HepG2 (cell line): ENCODE measurements at regions not wholly inside any gene's neighbourhood (a gene's known extent, or its start where the extent isn't known, plus 50 kb on each side); places are given as distances from the start of the nearest gene placed in this dataset.

Source experiments
- ATAC-seq: fragments of 200-7000 bp; cut with Tn5 transposase; 3 replicates; pipeline ENCODE4 v1.9.1; 2020; ENCODE audit warnings: mild to moderate bottlenecking, moderate library complexity
- BruUV-seq: library from RNA; stranded (reverse); fragments of 400-500 nt; replicated peaks from 2 replicates; lab custom pipeline; 2021; lab: Mats Ljungman, UMichigan
- CTCF ChIA-PET: fragments of 300-600 bp; formaldehyde crosslinking; extraction: SDS; loops from one replicate; lab custom pipeline; 2021; ENCODE audit warnings: low total read pairs, inconsistent platforms, low intra/inter-chr PET ratio; lab: Yijun Ruan, JAX
- POLR2A ChIA-PET: fragments of 350-600 bp; sonication (Branson Sonifier 250); formaldehyde crosslinking; loops from one replicate; lab custom pipeline; 2020; ENCODE audit warnings: antibody characterized with exemption, inconsistent platforms; lab: Yijun Ruan, JAX
- DNase-seq: peaks from one replicate; pipeline ENCODE4 v3.0.0-alpha.2; 2015; ENCODE audit warnings: low spot score
- FAIRE-seq: peaks from 3 replicates; lab custom pipeline; 2011; peaks lifted over from hg19 to GRCh38; lab: Jason Lieb, UNC
- H2AFZ ChIP-seq: one replicate; pipeline ENCODE4 v1.6.1; 2011; ENCODE audit warnings: low read length, inconsistent platforms
- H3K27ac ChIP-seq: fragments of 300-600 bp; 3 replicates; pipeline ENCODE4 v1.8.0; 2011; ENCODE audit warnings: mixed run types, mild to moderate bottlenecking, mixed read lengths, low read length, inconsistent platforms; ENCODE audit not compliant: insufficient read depth; ENCODE audit errors: extremely low read length
- H3K27me3 ChIP-seq, 2 experiments: fragments of 200-600 bp in 1 of 2; 2 replicates in 1 of 2; 3 replicates in 1 of 2; pipeline versions ENCODE4 v1.6.0 to v1.8.0; 2011; ENCODE audit warnings: low read length in 2 of 2, mild to moderate bottlenecking in 2 of 2, moderate library complexity in 2 of 2, inconsistent platforms in 1 of 2; ENCODE audit not compliant: insufficient read depth in 2 of 2, control insufficient read depth in 1 of 2
- H3K36me3 ChIP-seq, 2 experiments: fragments of 200-600 bp in 1 of 2; replicated peaks in 1 of 2; 2 replicates in 1 of 2; 3 replicates in 1 of 2; pipeline versions ENCODE4 v1.5.1 to v1.8.0; 2011; ENCODE audit warnings: low read length in 2 of 2, inconsistent platforms in 1 of 2; ENCODE audit not compliant: insufficient read depth in 2 of 2, control insufficient read depth in 1 of 2
- H3K4me1 ChIP-seq: 2 replicates; pipeline ENCODE4 v1.5.1; 2012; ENCODE audit warnings: low read length, inconsistent platforms; ENCODE audit not compliant: insufficient read depth
- H3K4me2 ChIP-seq: 2 replicates; pipeline ENCODE4 v1.6.0; 2011; ENCODE audit warnings: low read depth, low read length, inconsistent platforms
- H3K4me3 ChIP-seq, 3 experiments: fragments of 200-600 bp in 1 of 3; sonication (generic), shearing (Covaris generic) in 1 of 3; replicated peaks in 1 of 3; 2 replicates each; pipeline ENCODE4 v1.5.1; 2011 to 2016; ENCODE audit warnings: low read length in 3 of 3, inconsistent platforms in 2 of 3, low read depth in 2 of 3, mild to moderate bottlenecking in 2 of 3, control low read depth in 1 of 3, mixed read lengths in 1 of 3; ENCODE audit not compliant: insufficient read depth in 1 of 3
- H3K79me2 ChIP-seq: one replicate; pipeline ENCODE4 v1.6.1; 2011; ENCODE audit warnings: low read length, inconsistent platforms; ENCODE audit not compliant: insufficient read depth
- H3K9ac ChIP-seq: 2 replicates; pipeline ENCODE4 v1.6.0; 2011; ENCODE audit warnings: mild to moderate bottlenecking, low read depth, low read length, inconsistent platforms; ENCODE audit not compliant: insufficient read depth
- H3K9me3 ChIP-seq: 2 replicates; pipeline ENCODE4 v1.5.1; 2012; ENCODE audit warnings: mild to moderate bottlenecking, low read length
- H4K20me1 ChIP-seq: 2 replicates; pipeline ENCODE4 v1.6.0; 2011; ENCODE audit warnings: inconsistent platforms, mild to moderate bottlenecking, low read length, moderate library complexity; ENCODE audit not compliant: insufficient read depth
- ARNT ChIP-seq: fragments of 450-650 bp; IDR thresholded peaks from 2 replicates; pipeline ENCODE4 v1.6.1; 2017
- EP300 ChIP-seq, 3 experiments: sonication (generic) in 1 of 3; formaldehyde crosslinking in 1 of 3; IDR thresholded peaks; 2 replicates each; pipeline versions ENCODE4 v1.5.1 to v1.6.1; 2011 to 2020; ENCODE audit warnings: low read depth in 2 of 3, low read length in 2 of 3, borderline replicate concordance in 1 of 3, improper control_type of control experiment in 1 of 3, mild to moderate bottlenecking in 1 of 3, missing genetic modification reagents in 1 of 3, moderate library complexity in 1 of 3
- MAZ ChIP-seq, 2 experiments: sonication (generic) in 1 of 2; formaldehyde crosslinking in 1 of 2; IDR thresholded peaks; 2 replicates each; pipeline versions ENCODE4 v1.5.0 to v1.6.1; 2012 to 2020; ENCODE audit warnings: low read depth in 2 of 2, mild to moderate bottlenecking in 2 of 2, borderline replicate concordance in 1 of 2, improper control_type of control experiment in 1 of 2, low read length in 1 of 2, missing genetic modification reagents in 1 of 2, moderate library complexity in 1 of 2
- NFRKB ChIP-seq: fragments of 450-650 bp; IDR thresholded peaks from 2 replicates; pipeline ENCODE4 v1.6.1; 2017
- ZNF124 ChIP-seq: sonication (generic); formaldehyde crosslinking; IDR thresholded peaks from 2 replicates; pipeline ENCODE4 v1.4.0; 2020; ENCODE audit warnings: missing genetic modification reagents
- ZNF772 ChIP-seq: sonication (generic); formaldehyde crosslinking; IDR thresholded peaks from 2 replicates; pipeline ENCODE4 v1.5.0; 2020; ENCODE audit warnings: mild to moderate bottlenecking, missing genetic modification reagents
- WGBS: methylation state at CpG from one replicate; pipeline ENCODE4 v1.1.6; 2017; ENCODE audit warnings: low lambda C conversion rate; 5-methylcytosine and 5-hydroxymethylcytosine counted together
- in situ Hi-C: cut with HindIII; loops from 2 replicates; pipeline ENCODE4 v1.10.0; 2017; ENCODE audit warnings: low pct_unique_long_range_greater_than_20kb; ENCODE audit not compliant: extremely low pct_ligation_motif_present
- intact Hi-C: fragments of 100-400 bp; cut with micrococcal nuclease; formaldehyde crosslinking; loops from one replicate; pipeline ENCODE4 v1.10.0; 2022; ENCODE audit not compliant: unreplicated experiment

- in situ Hi-C loops, result loop anchor here (5.0 kb wide), 1 partner anchor 135 kb away; no protein-coding TSS in a partner anchor
- H3K4me1 ChIP-seq, result peaks cover 61% of the 10 kb centered on the region
- intact Hi-C loops, result no loop called here
These were observed 59.5 kb upstream of the CD28 start for GRCh38 chr2:203646961-203647360.

DNA sequence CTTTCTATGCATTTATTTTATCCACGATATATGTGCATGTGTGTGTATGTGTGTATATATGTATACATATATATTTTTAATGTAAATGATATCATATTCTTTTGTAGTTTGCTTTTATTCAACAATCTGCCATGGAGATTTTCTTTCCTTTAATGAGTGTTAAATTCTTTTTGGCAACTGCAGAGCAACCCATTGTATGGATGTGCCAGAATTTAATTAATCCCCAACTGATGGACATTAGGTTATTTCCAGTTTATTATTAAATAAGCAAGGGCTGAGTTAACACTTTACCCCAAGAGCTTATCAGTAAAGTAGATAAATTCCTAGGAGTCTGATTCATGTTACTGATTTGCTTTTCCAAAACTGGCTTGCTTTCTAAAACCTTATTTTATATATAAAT lies 58.9 kb upstream of the CD28 start:
- ATAC-seq, result no peak
- intact Hi-C loops (no loop called here), in situ Hi-C loops (loop anchor here (5.0 kb wide), 1 partner anchor 135 kb away; no protein-coding TSS in a partner anchor)
- Histone ChIP-seq H3K9ac (no peak overlapping the region), H3K79me2 (no peaks in the 10 kb centered on the region), H3K27me3 (no peaks in the 10 kb centered on the region), H3K9me3 (no peaks in the 10 kb centered on the region), H3K4me1 (peaks cover 66% of the 10 kb centered on the region), H3K36me3 (no peaks in the 10 kb centered on the region), H3K27ac (peak overlapping the region; percentile 66), H4K20me1 (no peaks in the 10 kb centered on the region), H3K4me3 (no peak overlapping the region; a peak in 1 of 6 replicates), H2AFZ (no peak overlapping the region), H3K4me2 (no peak overlapping the region)
- DNase-seq, result no peak
- POLR2A ChIA-PET, result interaction anchor here (1.0 to 4.5 kb wide), 2 partner anchors 136 to 409 kb away, joined by 3 to 44 read pairs; partner anchors contain the start of gene CYP20A1
- TF ChIP-seq ARNT, result no peak
- WGBS, result 91% methylated on average over 1 of the region's 1 CpG
- no TSS peak for BruUV-seq
- no peak for FAIRE-seq
- CTCF ChIA-PET, result no interaction called here

More at GRCh38 chr2:203646961-203647360, 59.5 kb upstream of the CD28 start:
- Histone ChIP-seq H3K9ac (no peak overlapping the region), H3K27ac (no peak overlapping the region), H4K20me1 (no peaks in the 10 kb centered on the region), H3K36me3 (no peaks in the 10 kb centered on the region), H3K4me3 (no peak overlapping the region), H2AFZ (no peak overlapping the region), H3K4me2 (no peak overlapping the region), H3K27me3 (no peaks in the 10 kb centered on the region), H3K79me2 (no peaks in the 10 kb centered on the region), H3K9me3 (no peaks in the 10 kb centered on the region)
- no peak for TF ChIP-seq ZNF124
- TF ChIP-seq MAZ (IDR thresholded peaks at IDR 0.05; ENCODE audit: borderline replicate concordance, low read depth, low read length), result no peak
- 0 out of 2 replicates have a peak, but pooled peaks have one; percentile 9 for TF ChIP-seq MAZ (CRISPR knock-in tag; IDR thresholded peaks at IDR 0.05; ENCODE audit: low read depth)
- TF ChIP-seq NFRKB, result no peak
- TF ChIP-seq ZNF772 (CRISPR knock-in tag), result 0 out of 2 replicates have a peak, but pooled peaks have one; percentile 46
- TF ChIP-seq EP300 (IDR thresholded peaks at IDR 0.05; ENCODE audit: low read depth in 2 of 2, low read length in 2 of 2), result no peak
- 0 out of 2 replicates have a peak, but pooled peaks have one; percentile 2 for TF ChIP-seq EP300 (CRISPR knock-in tag; IDR thresholded peaks at IDR 0.05; ENCODE audit: borderline replicate concordance)
- POLR2A ChIA-PET, result no interaction called here
- DNase-seq, result no peak
- FAIRE-seq, result no peak
- 95% methylated on average over 5 of the region's 5 CpGs for WGBS
- ATAC-seq, result no peak
- BruUV-seq, result no TSS peak
- CTCF ChIA-PET, result no interaction called here
